ENCODE measurements at regions not wholly inside any gene's neighbourhood (a gene's known extent, or its start where the extent isn't known, plus 50 kb on each side); places are given as distances from the start of the nearest gene placed in this dataset.

DNA sequence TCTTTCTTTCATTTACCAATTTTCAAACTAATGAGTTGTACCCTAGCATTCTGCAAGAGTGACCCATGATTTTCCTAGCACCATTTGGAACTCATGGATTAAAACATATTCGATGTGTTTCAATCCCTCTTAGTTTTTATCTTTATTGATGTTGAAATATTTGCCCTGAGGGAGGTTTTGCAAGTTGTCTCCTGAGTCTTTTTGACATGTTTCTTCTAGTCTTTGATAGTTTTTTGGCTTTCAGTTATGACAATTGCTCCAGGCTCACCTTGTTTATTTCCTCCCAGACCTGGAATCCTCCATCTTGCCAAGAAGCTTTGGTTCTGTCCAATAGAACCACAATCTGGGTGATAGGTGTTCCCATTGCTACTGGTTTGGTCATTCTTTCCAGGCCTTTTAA lies 327.8 kb downstream of the WDR11 start:
- no peak for DNase-seq (ENCODE audit: low read depth)

DNA sequence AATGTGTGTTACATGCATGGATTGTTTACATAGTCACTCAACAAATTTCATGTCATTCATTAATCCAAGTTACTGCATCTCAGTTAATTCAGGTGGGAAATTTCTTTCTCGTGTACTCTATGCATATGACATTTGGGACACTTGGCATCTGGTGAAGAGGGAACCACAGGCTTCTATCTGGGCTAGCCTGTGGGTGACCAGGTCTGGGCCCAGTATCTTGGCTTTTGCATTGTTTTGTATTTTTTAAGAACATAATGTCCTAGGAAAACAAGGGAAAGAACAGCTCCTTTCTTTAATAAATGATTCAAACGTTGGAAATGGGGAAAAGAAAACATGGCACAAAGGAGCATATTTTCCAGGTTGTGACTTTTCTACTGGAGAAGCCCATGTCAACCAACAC lies 331.1 kb downstream of the WDR11 start:
- DNase-seq (ENCODE audit: low read depth): no peak

DNA sequence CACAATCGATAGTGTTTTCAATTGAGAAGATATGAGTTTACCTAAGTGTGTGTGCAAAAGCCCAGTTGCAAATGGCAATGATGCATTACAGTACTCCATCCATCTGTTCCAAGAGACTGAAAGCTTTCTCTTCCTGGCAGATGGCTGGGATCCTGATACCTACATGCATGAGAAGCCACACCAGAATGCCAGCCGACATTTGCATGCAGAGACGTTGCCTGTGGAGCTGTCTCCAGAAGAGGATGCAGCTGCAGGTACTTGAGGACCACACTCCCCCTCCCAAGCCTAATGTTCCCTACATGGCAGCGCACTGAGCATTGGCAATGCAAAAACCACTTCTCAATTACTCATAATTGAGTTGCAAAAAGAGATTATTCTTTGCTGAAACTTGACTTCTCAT lies 332.1 kb downstream of the WDR11 start:
- no peak for DNase-seq (ENCODE audit: low read depth)

DNA sequence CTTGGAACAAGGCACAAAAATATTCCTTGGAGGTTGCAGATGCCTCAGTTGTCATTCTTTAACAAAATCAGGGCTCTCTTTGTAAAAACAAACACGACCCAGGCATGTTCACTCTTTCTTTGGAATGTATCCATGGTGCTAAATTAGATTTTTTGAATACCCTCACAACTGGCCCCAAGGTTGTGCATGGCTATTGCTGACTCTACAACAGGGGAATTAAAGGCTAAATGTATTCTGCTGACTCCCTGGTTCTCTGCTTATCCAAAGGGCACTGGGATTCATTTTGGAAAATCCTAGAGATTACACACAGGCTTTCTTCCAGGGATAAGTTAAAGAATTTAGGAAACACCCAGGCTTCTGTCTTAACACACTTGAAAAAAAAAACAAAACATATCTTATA lies 332.5 kb downstream of the WDR11 start:
- DNase-seq (ENCODE audit: low read depth): no peak

DNA sequence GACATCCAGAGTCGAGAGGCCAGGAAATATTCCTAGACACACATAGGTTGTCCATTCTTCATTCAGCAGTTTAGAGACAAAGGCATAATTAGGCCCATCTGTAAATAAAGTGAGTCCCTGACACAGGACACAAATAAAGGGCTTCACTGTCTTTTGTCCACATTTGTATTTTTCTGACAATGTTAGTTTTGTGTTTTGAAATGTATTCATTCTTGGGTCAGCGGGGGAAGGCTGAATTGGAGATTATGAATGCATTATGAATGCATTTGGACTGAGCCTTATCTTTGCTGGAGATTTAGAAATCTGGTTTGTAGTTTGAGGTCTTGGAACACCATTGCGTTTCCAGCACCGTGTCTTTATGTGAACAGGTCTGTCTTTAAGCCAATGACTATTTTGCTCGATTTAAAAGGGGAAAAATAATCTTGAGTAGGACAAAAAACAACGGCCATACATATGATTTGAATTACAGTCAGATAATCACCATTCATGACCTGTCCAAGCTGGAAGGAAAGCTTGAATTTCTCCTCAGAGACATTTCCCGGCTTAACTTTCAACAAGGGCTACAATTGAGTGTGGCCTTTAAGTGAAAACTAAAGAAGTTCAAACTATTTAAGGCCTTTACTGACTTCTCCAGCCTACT lies 334.8 kb downstream of the WDR11 start:
- DNase-seq (ENCODE audit: low read depth): no peak

DNA sequence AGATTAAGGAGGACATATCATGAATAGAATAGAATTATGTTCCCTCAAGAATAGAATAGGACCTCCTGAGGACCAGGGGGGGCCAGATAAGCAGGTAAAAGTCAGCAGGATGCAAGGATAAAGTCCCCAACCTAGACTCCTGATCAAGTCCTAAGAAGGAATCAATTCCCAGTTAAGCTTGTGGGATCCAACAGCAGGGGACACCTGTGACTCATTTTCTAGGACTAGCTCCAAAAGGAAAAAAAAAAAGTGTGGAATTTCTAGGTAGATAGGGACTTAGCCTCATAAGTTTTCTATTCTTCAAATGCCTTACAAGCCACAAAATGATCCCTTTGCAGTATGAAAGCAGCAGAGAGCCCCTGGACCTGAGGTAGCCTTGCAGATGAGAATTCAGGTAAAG lies 336.2 kb downstream of the WDR11 start:
- no peak for DNase-seq (ENCODE audit: low read depth)

DNA sequence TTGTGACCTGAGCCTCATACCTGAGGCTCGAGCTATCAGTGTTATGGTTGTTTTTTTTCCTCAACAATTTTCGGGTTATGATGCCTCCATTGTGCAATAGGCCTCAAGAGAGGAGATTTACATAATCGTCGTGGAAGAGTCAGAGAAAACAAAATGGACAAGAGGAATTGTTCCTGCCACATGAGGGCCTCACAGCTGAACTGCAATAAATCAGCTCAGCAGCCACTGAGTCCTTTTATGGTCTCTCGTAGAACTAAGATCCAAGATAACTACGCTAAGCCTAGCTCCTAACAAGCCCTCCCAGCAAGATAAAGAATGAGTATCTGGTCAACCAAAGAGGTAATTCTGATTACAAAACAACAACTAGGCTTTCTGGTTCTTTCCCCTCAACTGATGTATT lies 336.8 kb downstream of the WDR11 start:
- DNase-seq (ENCODE audit: low read depth): no peak

DNA sequence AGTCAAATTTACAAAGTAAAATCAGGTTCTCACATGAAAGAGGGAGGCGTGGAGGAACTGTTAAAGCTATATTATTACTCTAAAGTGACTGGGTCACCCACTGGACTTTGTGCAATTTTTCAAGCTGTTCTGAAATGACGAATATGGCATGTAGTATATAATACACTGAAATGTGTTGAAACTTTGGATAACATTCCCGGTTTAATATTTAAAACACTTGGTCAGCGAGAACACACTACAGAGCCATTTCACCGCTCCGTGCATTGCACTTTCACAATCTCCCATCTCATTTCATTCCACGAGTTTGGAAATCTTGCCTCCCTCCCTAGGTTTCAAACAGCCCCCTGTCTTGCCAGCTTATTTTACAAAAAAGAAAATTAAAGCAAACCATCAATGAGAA lies 337.9 kb downstream of the WDR11 start:
- DNase-seq (ENCODE audit: low read depth): no peak

DNA sequence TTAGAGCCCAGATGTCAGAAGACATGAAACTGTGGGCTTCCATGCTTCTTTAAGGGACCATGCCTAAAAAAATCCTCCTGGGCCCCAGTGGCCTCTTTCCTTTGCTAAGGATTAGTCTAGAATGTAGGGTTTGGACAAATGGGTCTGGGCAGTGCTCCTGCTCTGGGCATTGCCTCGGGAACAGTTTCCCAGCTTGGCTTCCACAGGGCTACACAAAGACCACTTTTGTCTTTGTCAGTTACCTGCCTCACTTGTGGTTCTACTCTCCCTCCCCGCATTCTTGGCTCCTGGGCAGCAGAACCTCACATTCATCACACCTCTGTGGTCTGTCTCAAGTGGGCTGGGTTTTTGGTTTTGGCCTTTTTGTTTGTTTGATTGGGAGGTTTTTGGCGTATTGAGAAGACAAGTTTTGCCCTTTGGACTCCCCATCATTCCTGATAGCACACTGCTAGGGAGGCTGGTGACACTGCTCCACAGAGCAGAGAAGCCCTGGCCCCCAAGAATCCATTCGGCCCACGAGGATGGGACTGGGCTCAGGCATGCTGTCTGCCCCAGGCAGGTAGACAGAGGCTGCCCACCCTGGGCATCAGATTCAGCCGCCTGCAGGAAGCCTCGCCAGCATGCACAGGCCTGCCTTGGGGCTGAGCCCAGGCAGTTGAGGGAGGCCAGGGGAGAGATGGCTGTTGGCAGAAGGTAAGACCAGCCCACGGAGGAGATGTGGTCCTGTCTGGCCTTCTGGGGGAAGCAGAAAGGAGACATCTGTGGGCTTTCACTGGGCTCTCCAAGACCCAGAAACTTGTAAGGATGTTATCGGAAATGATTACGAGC lies 343.7 kb downstream of the WDR11 start:
- DNase-seq (ENCODE audit: low read depth): no peak

DNA sequence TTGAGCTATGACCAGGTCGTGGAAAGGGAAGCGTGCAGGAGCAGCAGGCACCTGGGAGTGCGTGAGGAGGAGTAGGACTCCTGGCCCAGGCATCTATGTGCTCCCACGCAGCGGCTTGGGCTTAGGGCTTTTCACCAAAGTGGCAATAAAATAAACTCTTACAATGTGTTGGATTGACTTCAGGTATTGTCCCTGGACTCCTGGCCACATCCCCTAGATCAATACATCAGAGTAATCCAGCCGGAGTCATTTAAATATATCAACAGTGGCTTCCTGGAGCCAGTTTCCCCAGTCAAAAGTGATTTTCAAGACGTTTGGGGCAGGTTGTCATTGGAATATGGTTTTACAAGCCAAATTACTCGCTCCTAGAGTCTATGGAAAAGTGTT lies 344.4 kb downstream of the WDR11 start:
- no peak for DNase-seq (ENCODE audit: low read depth)

DNA sequence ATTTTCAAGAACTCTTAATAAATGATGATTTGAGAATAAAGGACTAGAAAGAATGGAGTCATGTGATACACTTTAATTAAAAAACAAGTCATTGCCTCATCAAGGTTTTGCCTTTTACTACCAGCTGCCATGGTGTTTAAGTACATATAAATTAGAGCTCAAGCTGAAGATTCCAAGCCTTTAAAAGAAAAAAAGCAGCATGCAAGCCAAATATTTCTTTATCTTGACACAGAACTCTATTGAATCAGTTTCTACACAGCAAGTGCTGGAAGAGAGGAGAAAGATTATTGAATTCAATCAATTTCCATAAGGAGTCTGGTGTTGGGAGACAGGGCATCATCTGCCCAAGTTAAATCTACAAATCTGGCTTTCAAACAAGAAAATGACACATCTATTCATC lies 347.9 kb downstream of the WDR11 start:
- no peak for DNase-seq (ENCODE audit: low read depth)

DNA sequence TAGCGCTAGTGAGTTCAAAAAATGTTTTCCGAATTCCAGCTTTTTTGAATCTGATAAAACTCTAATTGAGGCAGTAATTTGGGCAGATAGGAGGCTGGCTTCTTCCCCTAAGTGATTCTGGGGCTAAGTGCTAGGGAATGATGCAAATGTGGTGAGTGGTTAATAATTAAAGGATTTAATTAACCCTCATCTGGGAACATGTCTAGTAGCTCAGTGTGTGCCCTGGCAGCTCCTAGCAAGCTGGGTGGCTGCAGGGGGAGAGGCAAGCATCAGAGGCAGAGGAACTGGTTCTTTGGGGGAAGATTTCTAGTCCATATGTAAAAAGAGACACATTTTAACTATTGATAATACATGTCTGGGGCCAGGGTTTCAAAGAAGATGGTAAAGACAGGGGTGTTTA lies 354.5 kb downstream of the WDR11 start:
- DNase-seq (ENCODE audit: low read depth): no peak

DNA sequence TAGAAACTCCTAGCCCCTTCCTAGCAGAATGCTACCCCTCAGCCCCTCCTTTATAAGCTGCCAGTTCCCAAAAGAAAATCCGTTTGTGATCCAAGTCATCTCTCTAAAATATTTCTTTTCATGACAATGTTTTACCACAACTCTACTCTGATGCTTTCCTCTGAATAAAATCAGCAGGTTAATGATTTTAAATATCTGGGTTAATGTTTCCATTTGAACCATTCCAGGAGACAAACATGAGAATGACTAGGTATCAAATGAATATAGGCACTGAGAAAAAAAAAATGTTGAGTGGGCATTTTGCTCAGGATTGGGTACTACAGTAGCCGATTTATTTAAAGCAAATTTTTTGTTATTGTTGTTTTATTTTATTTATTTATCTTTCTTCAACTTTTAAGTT lies 360.3 kb downstream of the WDR11 start:
- DNase-seq (ENCODE audit: low read depth): no peak

DNA sequence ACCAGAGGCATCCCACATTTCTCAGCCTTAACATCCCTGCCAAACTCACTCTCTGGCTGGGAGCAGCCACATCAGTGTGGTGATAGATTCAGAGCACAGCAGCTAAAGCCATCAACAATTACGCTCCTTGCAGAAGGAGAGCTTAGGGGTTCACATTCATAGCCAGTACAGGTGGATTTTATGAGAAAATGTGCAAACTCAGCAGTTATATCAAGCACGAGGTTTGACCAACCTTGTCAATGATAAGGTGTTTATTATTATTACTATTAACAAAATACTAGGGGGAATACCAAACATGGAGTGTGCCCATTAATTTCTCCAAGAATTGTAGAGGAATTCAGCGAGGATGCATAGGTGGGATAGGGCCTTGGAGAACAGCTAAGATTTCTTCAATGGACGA lies 362.3 kb downstream of the WDR11 start:
- DNase-seq (ENCODE audit: low read depth): no peak

DNA sequence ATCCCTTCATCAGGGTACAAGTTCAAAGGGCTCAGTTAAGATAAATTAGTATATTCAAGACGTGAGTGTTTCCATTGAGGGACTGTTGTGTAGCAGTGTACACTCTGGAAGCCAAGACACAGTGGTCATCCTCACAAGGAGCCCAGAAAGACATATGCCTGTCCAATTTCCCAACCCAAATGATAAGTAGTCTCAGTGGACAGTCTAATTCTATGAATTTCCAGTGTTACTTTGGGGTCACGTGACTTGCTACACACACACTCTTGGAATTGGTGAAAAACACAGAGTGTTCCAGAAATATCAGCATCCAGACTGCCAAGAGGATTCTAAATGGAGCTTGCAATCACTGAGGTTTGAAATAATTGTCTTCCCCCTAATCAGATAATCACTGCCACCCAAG lies 365.1 kb downstream of the WDR11 start:
- DNase-seq (ENCODE audit: low read depth): no peak

DNA sequence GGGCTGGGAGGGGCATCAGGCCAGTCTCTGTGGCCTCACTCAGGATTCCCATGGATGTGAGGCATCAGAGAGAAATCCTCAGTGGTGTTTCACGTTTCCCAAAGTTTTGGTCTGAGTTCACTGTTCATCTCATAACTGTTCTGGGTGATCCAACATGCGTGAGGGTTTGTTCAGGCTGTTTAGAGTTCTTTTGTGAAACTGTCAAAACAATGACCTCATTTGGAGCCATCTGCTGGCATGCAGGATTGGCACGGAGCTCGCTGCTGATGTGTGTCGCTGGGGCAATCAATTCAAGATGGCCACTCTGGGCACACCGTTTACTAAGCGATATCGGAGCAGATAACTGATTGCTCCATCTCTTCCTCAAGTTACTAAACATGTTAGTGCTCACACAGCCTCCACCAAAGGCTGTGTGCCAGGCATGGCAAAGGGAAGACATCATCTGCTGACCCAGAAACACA lies 365.6 kb downstream of the WDR11 start:
- no peak for DNase-seq (ENCODE audit: low read depth)

DNA sequence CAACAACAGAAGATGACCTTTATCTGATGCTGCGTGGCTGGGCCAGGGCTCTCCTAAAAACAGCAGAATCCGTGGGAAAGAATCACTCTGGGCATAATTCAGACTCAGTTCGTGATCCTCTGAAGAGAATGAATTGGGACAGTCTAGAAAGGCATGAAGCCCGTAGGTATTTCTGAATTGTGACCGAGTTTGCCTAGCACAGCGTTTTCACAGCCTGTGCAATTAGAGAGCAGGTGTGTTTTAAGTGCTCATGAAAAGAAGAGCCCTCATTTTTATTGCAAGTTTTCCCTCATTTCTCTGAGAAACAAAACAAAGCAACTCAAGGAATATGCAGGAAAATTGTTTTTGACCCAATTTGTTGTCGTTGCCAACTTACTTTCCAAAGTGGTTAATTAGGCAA lies 366.2 kb downstream of the WDR11 start:
- DNase-seq (ENCODE audit: low read depth): no peak

DNA sequence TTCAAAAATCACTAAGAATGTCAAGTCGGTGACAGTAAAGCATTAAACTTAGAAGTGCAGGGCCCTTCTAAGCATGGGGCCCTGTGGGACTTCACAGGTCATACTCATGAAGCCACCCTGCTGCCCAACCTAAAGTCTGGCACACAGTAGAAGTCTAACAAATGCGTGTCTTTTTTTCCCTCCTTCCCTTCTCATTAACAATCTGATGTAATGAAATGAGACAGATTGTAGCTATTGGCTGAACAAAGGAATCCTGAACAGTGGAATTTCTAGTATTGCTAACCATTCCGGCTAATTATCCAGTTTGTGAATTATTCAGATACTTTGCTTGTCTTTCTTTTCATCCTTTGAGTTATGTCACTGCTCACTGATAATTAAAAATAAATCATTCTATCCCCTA lies 369.9 kb downstream of the WDR11 start:
- no peak for DNase-seq (ENCODE audit: low read depth)

DNA sequence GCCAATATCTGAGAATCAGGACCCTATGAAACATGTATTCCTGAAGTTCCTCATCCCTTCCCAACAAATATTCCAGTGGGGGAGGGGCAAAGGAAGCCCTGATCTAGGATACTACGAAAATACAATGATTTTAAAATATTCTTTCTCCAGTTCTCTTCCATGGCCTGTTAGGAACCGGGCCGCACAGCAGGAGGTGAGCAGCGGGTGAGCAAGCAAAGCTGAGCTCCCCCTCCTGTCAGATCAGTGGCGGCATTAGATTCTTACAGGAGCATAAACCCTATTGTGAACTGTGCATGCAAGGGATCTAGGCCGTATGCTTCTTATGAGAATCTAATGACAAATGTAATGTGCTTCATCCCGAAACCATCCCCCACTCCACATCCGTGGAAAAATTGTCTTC lies 370.8 kb downstream of the WDR11 start:
- DNase-seq (ENCODE audit: low read depth): no peak

DNA sequence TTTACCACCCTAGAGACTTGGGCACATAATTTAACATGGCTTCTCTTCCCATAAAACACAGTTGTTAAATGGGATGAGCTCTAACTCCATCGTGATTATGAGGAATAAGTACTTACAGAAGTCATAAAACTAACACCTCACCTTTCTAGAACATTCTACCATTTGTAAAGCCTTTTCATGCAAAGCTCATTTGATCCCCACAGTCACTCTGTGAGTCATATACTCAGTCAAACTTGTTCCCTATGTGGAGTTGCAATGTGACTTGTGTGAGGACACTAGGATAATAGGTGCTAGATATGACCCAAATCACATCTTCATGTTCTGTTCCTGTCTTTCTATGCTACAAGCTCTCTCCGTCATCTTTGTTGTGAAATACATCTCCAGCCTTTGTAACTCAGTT lies 371.7 kb downstream of the WDR11 start:
- no peak for DNase-seq (ENCODE audit: low read depth)

DNA sequence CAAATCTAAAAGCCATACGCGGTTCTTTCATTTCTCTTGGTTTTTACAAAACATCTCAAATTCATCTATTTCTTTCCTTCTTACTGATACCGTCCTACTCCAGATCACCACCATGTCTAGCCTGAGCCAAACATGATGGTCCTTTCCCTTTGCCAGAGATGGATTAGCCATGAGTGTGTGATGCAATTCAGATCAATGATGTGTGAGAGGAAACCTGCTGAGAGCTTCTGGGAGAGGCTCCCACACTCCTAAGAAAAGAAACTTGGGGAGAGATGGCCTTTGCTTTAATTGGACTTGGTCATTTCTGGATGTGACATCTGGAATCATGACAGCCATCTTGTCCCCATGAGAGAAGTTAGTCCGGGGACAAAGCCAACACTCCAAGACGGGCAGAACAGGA lies 367.2 kb downstream of the FGFR2 start:
- no peak for DNase-seq (ENCODE audit: low read depth)

DNA sequence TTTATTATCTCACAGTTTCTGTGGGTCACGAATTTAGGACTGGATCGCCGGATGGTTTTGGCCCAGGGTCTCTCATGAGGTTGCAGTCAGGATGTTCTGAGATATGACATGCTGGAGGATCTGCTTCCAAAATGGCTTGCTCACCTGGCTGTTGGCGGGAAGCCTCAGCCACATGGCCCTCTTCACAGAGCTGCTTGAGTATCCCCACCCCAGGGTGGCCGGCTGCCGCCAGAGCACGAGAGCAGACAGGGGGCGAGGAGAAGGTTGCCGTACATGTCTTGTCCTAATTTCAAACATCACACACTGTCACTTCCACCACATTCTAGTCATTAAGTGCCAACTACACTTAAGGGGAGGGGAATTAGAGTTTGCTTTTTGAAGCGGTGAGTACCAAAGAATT lies 365.8 kb downstream of the FGFR2 start:
- no peak for DNase-seq (ENCODE audit: low read depth)

DNA sequence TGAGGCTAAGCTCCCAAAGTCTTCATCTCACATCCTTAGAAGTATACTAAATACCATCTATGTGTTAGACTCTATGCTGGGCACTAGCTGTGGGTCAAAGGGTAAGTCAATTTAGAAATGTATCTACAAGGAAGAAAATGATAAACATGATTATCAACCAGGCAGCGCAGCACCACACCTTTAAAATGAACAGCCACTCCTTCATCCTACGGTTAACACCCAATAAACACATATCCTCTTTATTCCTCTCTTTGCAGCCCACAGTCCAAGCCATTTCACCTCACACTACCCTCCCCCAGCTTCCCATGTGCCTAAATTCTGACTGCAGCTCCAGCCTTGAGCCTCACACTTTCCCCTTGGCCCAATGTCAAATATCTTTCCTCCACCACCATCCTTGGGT lies 362.6 kb downstream of the FGFR2 start:
- no peak for DNase-seq (ENCODE audit: low read depth)

DNA sequence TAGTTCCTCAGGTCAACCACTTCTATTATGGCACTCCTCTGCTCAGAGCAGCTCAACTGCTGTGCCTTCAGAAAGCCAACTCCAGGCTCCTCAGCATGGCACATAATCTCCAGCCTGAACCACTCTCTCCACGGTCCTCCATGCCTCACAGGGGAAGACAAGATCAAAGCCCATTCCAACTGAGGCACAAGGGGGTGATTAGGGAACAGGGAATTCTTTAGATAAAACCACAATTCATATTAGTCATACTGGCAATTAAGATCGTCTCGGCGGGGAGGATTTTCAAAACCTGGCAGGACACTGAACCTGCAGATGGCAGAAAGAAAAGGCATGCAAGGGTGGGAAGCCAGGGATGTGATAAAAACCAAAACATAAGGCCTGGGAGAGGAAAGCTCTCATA lies 361.6 kb downstream of the FGFR2 start:
- DNase-seq (ENCODE audit: low read depth): no peak
